ENCODE measurements at regions not wholly inside any gene's neighbourhood (a gene's known extent, or its start where the extent isn't known, plus 50 kb on each side); places are given as distances from the start of the nearest gene placed in this dataset.
"Not testable (repeated sequence)": the region's sequence is repeated elsewhere in the genome, so short reads cannot be mapped to it uniquely, and the experiment has no call there.

GRCh38 chr6:99808992-99809391 lies 185.0 kb downstream of the MCHR2 start:
- DNase-seq: no peak

- DNase-seq: no peak
Observed at GRCh38 chr6:99810295-99810694, 183.7 kb downstream of the MCHR2 start.

GRCh38 chr6:99810942-99811620 lies 182.9 kb downstream of the MCHR2 start:
- no peak for DNase-seq

GRCh38 chr6:99811636-99812035 lies 182.4 kb downstream of the MCHR2 start:
- DNase-seq: no peak

- no peak for DNase-seq
Observed at GRCh38 chr6:99813565-99813964, 180.5 kb downstream of the MCHR2 start.

GRCh38 chr6:99814230-99814928 lies 179.6 kb downstream of the MCHR2 start:
- no peak for DNase-seq

GRCh38 chr6:99816795-99817194 lies 177.2 kb downstream of the MCHR2 start:
- no peak for DNase-seq

GRCh38 chr6:99818161-99818560 lies 175.9 kb downstream of the MCHR2 start:
- no peak for DNase-seq

GRCh38 chr6:99819853-99820252 lies 174.2 kb downstream of the MCHR2 start:
- DNase-seq: no peak

- DNase-seq: no peak
Observed at GRCh38 chr6:99821164-99821563, 172.9 kb downstream of the MCHR2 start.

GRCh38 chr6:99822741-99823512 lies 171.1 kb downstream of the MCHR2 start:
- DNase-seq: no peak

- DNase-seq: not testable (repeated sequence)
Observed at GRCh38 chr6:99823513-99824235, 170.3 kb downstream of the MCHR2 start.

- DNase-seq: no peak
Observed at GRCh38 chr6:99833034-99833433, 161.0 kb downstream of the MCHR2 start.

GRCh38 chr6:99836471-99836870 lies 157.6 kb downstream of the MCHR2 start:
- no peak for DNase-seq

- no peak for DNase-seq
Observed at GRCh38 chr6:99838607-99839006, 155.4 kb downstream of the MCHR2 start.

GRCh38 chr6:99841297-99841696 lies 152.7 kb downstream of the MCHR2 start:
- DNase-seq: no peak

GRCh38 chr6:99846006-99846405 lies 148.0 kb downstream of the MCHR2 start:
- DNase-seq: no peak

- DNase-seq: no peak
Observed at GRCh38 chr6:99850841-99851240, 143.2 kb downstream of the MCHR2 start.

- DNase-seq: no peak
Observed at GRCh38 chr6:99852031-99852430, 142.0 kb downstream of the MCHR2 start.

- DNase-seq: no peak
Observed at GRCh38 chr6:99867026-99867425, 127.0 kb downstream of the MCHR2 start.

- DNase-seq: peak; percentile 37
Observed at GRCh38 chr6:99868074-99868702, 125.8 kb downstream of the MCHR2 start.
